HL-60 (cell line): ENCODE measurements at regions not wholly inside any gene's neighbourhood (a gene's known extent, or its start where the extent isn't known, plus 50 kb on each side); places are given as distances from the start of the nearest gene placed in this dataset.

Source experiments
- DNase-seq, 2 experiments: peaks; one replicate each; pipeline ENCODE4 v3.0.0-alpha.2; 2010 to 2020; ENCODE audit warnings: low read depth in 1 of 2, low spot score in 1 of 2
- H3K27ac ChIP-seq: fragments of 250-450 bp; sonication (Bioruptor Pico); replicated peaks from 2 replicates; pipeline ENCODE4 v1.5.1; 2020; ENCODE audit warnings: mild to moderate bottlenecking, moderate library complexity
- H3K27me3 ChIP-seq: fragments of 250-450 bp; sonication (Bioruptor Pico); 2 replicates; pipeline ENCODE4 v1.5.1; 2021; ENCODE audit warnings: mild to moderate bottlenecking, moderate library complexity; ENCODE audit not compliant: insufficient read depth, poor library complexity, severe bottlenecking
- H3K4me3 ChIP-seq: replicated peaks from 2 replicates; pipeline ENCODE4 v1.5.1; 2011; ENCODE audit warnings: mild to moderate bottlenecking, control low read depth, low read length; ENCODE audit not compliant: insufficient read depth
- GABPA ChIP-seq: IDR thresholded peaks from 2 replicates; pipeline ENCODE4 v1.6.1; 2012; ENCODE audit warnings: low read depth
- POLR2AphosphoS5 ChIP-seq: IDR thresholded peaks from 2 replicates; pipeline ENCODE4 v1.6.1; 2012; ENCODE audit warnings: low read depth
- REST ChIP-seq: IDR thresholded peaks from 2 replicates; pipeline ENCODE4 v1.6.1; 2012; ENCODE audit warnings: low read depth; ENCODE audit not compliant: insufficient replicate concordance
- SPI1 ChIP-seq: IDR thresholded peaks from 2 replicates; pipeline ENCODE4 v1.6.1; 2012; ENCODE audit warnings: low read depth, mild to moderate bottlenecking, borderline replicate concordance
- TF ChIP-seq, protein P1 (sequence below): IDR thresholded peaks from one replicate; pipeline ENCODE4 v1.5.1; 2011; ENCODE audit warnings: low read length, control low read depth, inconsistent platforms; ENCODE audit not compliant: insufficient read depth

GRCh38 chr3:72331076-72331475, 517.2 kb downstream of the SHQ1 start:
- DNase-seq, result no peak
- Histone ChIP-seq H3K4me3 (no peak overlapping the region), H3K27me3 (no peaks in the 10 kb centered on the region), H3K27ac (no peak overlapping the region)
- no peak for TF ChIP-seq GABPA
- TF ChIP-seq POLR2AphosphoS5, result no peak
- TF ChIP-seq REST, result no peak
- TF ChIP-seq, protein P1, sequence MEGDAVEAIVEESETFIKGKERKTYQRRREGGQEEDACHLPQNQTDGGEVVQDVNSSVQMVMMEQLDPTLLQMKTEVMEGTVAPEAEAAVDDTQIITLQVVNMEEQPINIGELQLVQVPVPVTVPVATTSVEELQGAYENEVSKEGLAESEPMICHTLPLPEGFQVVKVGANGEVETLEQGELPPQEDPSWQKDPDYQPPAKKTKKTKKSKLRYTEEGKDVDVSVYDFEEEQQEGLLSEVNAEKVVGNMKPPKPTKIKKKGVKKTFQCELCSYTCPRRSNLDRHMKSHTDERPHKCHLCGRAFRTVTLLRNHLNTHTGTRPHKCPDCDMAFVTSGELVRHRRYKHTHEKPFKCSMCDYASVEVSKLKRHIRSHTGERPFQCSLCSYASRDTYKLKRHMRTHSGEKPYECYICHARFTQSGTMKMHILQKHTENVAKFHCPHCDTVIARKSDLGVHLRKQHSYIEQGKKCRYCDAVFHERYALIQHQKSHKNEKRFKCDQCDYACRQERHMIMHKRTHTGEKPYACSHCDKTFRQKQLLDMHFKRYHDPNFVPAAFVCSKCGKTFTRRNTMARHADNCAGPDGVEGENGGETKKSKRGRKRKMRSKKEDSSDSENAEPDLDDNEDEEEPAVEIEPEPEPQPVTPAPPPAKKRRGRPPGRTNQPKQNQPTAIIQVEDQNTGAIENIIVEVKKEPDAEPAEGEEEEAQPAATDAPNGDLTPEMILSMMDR, result no peak
- TF ChIP-seq SPI1, result no peak

DNA sequence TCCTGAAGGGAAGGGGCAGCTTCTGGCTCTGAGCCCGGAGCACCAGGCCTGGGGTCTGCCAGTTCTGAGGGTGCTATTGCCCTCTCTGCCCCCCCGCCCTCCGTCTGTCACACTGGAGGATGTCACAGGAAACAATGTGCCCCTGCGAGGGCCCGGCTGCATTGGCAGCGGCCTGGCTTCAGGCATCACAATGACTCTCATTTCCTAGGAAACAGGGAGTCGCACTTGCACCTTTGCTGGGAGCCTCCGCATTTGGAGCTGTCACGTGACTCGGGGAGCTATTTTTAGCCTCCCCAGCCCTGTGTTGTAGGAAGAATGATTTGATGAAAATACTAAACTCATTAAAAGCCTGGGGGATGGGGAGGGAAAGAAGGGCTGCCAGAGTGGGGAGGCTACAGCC, 518.9 kb downstream of the SHQ1 start:
- no peak for DNase-seq
- TF ChIP-seq POLR2AphosphoS5 (no peak), SPI1 (no peak), REST (no peak), GABPA (no peak)
- TF ChIP-seq, protein P1, result no peak
- no peak overlapping the region for H3K4me3 ChIP-seq
- H3K27ac ChIP-seq, result no peak overlapping the region
- no peaks in the 10 kb centered on the region for H3K27me3 ChIP-seq

DNA sequence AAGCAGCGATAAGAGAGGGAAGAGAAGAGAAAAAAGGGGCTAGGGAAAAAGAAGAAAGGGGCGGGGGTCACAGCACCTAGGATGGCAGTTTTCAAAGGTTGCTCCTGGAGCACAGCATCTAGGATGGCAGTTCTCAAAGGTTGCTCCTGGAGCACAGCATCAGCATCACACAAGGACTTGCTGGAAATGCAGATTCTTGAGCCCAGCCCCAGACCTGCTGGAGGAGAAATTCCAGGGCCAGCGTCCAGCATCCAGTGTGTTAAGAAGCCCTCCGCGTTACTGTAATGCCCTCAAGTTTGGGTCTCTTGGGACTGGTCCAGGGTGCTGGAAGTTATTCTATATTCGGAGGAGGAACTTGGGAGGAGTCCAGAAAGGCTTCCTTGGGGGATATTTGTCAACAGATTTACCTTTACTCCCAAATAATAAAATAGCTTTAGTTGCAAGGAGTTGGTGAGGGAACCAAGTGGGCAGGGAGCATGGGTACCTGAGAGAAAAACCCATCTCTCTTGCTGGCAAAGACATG, 519.4 kb downstream of the SHQ1 start:
- Histone ChIP-seq H3K27me3 (no peaks in the 10 kb centered on the region), H3K27ac (no peak overlapping the region), H3K4me3 (no peak overlapping the region)
- DNase-seq, result no peak
- TF ChIP-seq POLR2AphosphoS5 (no peak), REST (no peak), SPI1 (no peak), GABPA (no peak)
- TF ChIP-seq, protein P1, result no peak
